Astrocyte of the cerebellum (primary cell): ENCODE measurements at regions not wholly inside any gene's neighbourhood (a gene's known extent, or its start where the extent isn't known, plus 50 kb on each side); places are given as distances from the start of the nearest gene placed in this dataset.

Experiments
- DNase-seq: peaks from one replicate; pipeline ENCODE4 v3.0.0-alpha.2; 2011; ENCODE audit warnings: low read depth
- H3K4me3 ChIP-seq: 2 replicates; pipeline ENCODE4 v1.5.1; 2011; ENCODE audit warnings: mild to moderate bottlenecking, low read depth, low read length, moderate library complexity
- CTCF ChIP-seq: IDR thresholded peaks from 2 replicates; pipeline ENCODE4 v1.5.1; 2012; ENCODE audit warnings: low read length, low read depth, moderate library complexity, mild to moderate bottlenecking; ENCODE audit errors: missing control alignments
- in situ Hi-C: cut with HindIII; loops from 2 replicates; pipeline ENCODE4 v1.10.0; 2017; ENCODE audit warnings: low sequenced_read_pairs

DNA sequence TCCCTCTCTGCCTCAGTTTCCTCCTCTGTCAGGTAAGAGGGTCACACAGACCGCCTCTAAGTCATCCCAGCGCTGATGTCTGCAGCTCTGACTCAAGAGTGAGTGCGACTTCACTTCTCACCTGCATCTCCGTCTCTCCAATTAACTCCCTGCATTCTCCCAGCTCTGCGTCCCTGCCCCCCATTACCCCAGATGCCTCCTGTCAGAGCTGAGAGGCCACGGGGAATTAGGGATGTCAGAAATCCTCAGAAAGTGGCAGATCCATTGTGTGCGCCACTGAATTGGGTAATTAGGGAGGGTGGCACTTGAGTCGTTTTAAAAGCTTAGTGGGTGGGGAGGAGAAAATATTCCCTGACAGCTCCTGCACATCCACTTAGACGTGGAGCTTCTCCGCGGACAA, 885.4 kb upstream of the EEF2KMT start:
- DNase-seq: no peak
- H3K4me3 ChIP-seq: no peak overlapping the region
- no peak for TF ChIP-seq CTCF
- in situ Hi-C loops: no loop called here

- no peak for DNase-seq
- no peak overlapping the region for H3K4me3 ChIP-seq
- in situ Hi-C loops: no loop called here
- no peak for TF ChIP-seq CTCF
Observed at GRCh38 chr16:5979905-5980550, 882.4 kb upstream of the EEF2KMT start.

GRCh38 chr16:5977329-5977728, 879.7 kb upstream of the EEF2KMT start:
- no peak for DNase-seq
- TF ChIP-seq CTCF: no peak
- H3K4me3 ChIP-seq: no peak overlapping the region
- in situ Hi-C loops: no loop called here

DNA sequence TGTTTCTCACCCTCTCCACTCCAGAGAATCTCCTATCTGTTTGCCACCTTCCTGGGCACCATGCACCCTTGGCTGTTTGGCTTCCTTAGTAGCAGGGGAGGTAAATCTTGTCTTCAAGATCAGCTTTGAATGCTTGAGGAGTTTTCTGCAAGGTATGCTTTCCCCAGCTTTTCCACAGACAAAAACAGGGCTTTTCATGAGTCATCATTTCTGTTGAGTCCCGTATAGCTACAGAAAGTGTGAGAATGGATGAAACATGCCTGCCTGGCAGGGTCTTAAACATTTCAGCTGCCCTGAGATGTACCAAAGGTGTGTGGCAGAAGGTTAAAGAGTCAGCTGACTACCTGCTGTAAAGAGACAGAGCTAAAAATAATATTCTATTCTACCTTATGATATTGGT, 875.2 kb upstream of the EEF2KMT start:
- no peak overlapping the region for H3K4me3 ChIP-seq
- in situ Hi-C loops: no loop called here
- TF ChIP-seq CTCF: no peak
- no peak for DNase-seq

GRCh38 chr16:5971924-5972323, 874.3 kb upstream of the EEF2KMT start:
- no peak for DNase-seq
- in situ Hi-C loops: no loop called here
- TF ChIP-seq CTCF: no peak
- no peak overlapping the region for H3K4me3 ChIP-seq

DNA sequence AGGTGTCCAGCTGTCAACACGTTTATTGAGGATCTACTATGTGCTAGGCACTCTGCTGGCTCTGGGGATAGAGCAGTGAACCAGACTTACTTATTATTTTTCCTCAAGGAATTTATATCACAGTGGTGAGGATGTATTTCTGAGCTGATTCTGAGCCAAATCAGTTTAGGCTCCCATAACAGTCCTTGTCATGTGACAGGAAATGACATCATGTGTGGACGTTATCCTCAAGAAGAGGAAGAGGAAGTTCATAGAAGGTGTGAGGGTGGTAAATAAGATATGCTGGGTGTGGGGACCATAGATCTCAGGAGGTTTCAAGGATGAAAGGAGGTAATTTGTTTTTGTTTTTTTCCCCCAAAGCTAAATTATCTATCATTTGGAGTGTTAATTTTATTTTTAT, 873.5 kb upstream of the EEF2KMT start:
- TF ChIP-seq CTCF: no peak
- no peak overlapping the region for H3K4me3 ChIP-seq
- in situ Hi-C loops: no loop called here
- no peak for DNase-seq
